Heart left ventricle (tissue), 13 donors: ENCODE measurements at regions not wholly inside any gene's neighbourhood (a gene's known extent, or its start where the extent isn't known, plus 50 kb on each side); places are given as distances from the start of the nearest gene placed in this dataset.

Experiments used
- POLR2A ChIP-seq, 2 donors: fragments of 450-650 bp; IDR thresholded peaks; one replicate each; pipeline ENCODE4 v1.6.1; 2017; ENCODE audit warnings: antibody characterized with exemption in 2 of 2, mild to moderate bottlenecking in 2 of 2, moderate library complexity in 2 of 2
- TF ChIP-seq, protein P1 (sequence below), 12 donors: fragments of 200-600 bp; sonication (generic) in 4 of 12; IDR thresholded peaks; one replicate each; pipeline versions ENCODE4 v1.5.0 to v1.8.0; 2018 to 2022; ENCODE audit warnings: antibody characterized with exemption in 12 of 12, mild to moderate bottlenecking in 5 of 12
- donor health status: ischemic (EF 13 %, LVEDD 7.1; RV severe dilation, severe dysfunction).
- donor health status: DM: no; HTN: yes; CAD: no.
- donor health status: DM: no; HTN: no; CAD: no.
- donor health status: ischemic (EF 25% LVEDD 6.9; RV normal size, moderate dysfunction).
- donor health status: ischemic (EF 25% LVEDD 5.7; RV mildly dilated, moderate dysfunction).
- donor health status: ischemic (EF 35%, LVEDD 5.7; RV mildly dilated, moderate dysfunction).
- donor health status: nonischemic (EF 11% LVEDD 7.7; RV severe dilation, severe dysfunction).
- donor health status: DM: yes; HTN: yes; CAD: no.
- donor health status: PGD.
- donor health status: ischemic (EF 29% LVEDD 5.4; RV normal size, mild dysfunction).
- donor health status: nonischemic (EF 23%, LVEDD 6.1; RV moderate dilation, normal function).

DNA sequence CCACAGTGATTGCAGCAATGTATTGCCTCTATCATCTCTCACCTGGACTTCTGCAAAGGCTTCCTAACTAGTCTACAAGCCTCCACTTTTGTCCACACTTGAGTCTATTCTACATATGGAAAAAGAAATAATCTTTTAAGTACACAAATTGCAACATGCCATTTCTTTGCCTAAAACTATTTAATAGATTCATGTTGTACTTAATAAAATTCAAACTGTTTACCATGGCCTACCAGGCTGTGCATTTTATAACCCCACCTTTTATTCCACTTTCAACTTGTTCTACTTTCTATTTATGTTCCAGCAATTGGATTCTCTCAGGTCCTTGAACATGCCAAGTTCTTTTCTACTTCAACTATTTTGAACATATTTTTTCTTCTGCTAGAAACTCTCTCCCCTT, 128.7 kb downstream of the GPR85 start:
- TF ChIP-seq, protein P1, sequence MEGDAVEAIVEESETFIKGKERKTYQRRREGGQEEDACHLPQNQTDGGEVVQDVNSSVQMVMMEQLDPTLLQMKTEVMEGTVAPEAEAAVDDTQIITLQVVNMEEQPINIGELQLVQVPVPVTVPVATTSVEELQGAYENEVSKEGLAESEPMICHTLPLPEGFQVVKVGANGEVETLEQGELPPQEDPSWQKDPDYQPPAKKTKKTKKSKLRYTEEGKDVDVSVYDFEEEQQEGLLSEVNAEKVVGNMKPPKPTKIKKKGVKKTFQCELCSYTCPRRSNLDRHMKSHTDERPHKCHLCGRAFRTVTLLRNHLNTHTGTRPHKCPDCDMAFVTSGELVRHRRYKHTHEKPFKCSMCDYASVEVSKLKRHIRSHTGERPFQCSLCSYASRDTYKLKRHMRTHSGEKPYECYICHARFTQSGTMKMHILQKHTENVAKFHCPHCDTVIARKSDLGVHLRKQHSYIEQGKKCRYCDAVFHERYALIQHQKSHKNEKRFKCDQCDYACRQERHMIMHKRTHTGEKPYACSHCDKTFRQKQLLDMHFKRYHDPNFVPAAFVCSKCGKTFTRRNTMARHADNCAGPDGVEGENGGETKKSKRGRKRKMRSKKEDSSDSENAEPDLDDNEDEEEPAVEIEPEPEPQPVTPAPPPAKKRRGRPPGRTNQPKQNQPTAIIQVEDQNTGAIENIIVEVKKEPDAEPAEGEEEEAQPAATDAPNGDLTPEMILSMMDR (IDR thresholded peaks at IDR 0.05) = no peak
- TF ChIP-seq POLR2A (IDR thresholded peaks at IDR 0.05) = no peak
